NCI-H2196 treated with DMSO at 0.1 percent for 48 hours (cell line): ENCODE measurements at regions not wholly inside any gene's neighbourhood (a gene's known extent, or its start where the extent isn't known, plus 50 kb on each side); places are given as distances from the start of the nearest gene placed in this dataset.
"Not testable (repeated sequence)": the region's sequence is repeated elsewhere in the genome, so short reads cannot be mapped to it uniquely, and the experiment has no call there.

ENCODE experiments used
- DNase-seq: peaks from one replicate; lab custom pipeline; 2025; ENCODE audit not compliant: unreplicated experiment; lab: John Stamatoyannopoulos, UW

DNA sequence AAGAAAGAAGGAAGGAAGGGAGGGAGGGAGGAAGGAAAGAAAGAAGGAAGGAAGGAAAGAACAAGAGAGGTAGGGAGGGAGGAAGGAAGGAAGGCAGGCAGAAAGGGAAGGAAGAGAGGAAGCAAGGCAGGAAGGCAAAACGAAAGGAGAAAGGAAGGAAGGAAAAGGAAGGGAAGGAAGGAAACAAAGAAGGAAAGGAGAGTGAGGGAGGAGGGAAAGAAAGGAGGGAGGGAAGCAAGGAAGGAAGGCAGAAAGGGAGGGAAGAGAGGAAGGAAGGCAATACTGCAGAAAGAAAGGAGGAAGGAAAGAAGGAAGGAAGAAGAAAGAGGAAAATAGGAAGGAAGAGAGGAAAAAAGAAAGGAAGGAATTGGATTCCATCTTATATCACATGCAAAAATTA is 1303.1 kb upstream of the TMEM132C start:
- no peak for DNase-seq

DNA sequence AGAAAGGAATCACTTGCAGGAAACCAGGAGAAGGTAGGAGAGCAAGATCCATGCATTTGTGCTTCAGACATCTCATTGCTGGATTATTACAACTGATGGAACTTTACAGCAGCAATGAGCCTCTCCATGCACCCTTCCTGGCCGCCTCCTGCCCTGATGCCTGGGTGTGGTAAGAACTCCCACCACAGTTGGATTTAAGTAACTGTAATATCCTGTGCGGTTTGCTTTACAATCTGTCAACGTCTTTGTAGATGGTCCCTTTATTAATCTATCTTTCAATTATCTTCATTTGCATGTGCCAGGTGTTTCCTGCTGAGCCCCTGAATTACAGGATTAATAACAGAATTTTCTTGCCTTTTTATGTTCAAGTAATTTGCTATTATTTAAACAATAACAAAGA is 1300.5 kb upstream of the TMEM132C start:
- DNase-seq = no peak

DNA sequence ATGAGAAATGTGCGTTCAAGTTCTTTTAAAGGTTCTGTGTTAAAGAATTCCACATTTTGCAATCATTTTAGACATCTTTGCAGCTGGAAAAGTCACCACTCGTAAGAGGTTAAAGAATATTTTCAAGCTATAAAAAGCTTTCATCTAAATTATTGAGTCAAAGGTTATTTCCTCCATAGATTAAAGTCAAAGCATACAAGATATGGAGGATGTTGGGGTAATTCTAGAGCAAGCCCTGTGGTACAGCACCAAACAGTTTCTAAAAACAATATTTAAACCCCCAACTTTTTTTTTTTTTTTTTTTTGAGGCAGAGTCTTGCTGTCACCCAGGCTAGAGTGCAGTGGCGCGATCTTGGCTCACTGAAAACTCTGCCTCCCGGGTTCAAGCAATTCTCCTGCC is 1299.8 kb upstream of the TMEM132C start:
- DNase-seq = no peak

DNA sequence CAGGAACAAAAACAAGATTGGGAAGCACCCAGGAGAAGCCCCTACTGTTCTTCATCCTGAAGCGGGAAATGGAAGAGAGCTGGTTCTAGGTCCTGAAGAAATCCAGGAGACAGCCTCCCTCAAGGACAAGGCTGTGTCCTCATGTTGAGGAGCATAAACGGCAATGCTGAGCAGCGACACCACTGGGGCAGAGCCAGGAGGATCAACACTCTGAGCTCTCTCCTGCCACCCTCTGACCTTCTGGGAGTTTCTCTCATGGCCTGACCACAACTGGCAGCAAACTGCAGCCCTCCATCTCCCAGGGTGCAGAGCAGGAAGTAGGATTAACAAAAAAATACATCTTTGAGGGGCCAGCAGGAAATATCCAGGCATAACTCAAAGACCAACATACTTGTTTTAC is 1292.2 kb upstream of the TMEM132C start:
- DNase-seq = no peak

DNA sequence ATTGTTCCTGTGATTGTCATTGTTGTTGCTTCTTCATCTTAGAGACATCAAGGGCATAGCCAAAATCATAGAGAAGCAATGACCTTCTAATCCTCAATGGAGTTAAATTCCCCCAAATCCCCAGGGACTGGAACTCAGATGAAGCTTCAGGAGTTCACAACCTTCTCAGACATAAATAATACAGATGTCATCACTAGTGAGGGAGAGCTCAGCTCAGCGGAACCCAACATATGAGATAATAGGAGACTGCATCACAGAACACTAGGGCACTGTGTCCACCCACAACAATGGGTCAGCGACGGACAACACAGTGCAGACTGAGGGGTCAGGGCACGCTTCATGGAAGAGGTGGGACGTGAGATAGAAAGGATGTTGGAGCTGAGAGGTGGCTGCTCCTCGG is 1290.4 kb upstream of the TMEM132C start:
- DNase-seq = no peak

DNA sequence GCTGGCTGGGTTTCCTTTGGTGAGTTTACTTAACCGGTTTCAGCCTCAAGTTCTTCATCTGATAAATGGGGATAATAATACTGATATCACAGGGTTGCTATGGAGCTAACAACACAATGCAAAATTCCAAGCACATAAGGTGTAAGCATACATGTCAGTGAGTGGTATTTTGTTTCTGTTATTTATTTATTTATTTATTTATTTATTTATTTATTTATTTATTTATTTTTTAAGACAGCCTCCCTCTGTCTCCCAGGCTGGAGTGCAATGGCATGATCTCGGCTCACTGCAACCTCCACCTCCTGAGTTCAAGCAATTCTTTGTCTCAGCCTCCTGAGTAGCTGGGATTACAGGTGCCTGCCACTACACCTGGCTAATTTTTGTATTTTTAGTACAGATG is 1287.4 kb upstream of the TMEM132C start:
- not testable (repeated sequence) for DNase-seq

DNA sequence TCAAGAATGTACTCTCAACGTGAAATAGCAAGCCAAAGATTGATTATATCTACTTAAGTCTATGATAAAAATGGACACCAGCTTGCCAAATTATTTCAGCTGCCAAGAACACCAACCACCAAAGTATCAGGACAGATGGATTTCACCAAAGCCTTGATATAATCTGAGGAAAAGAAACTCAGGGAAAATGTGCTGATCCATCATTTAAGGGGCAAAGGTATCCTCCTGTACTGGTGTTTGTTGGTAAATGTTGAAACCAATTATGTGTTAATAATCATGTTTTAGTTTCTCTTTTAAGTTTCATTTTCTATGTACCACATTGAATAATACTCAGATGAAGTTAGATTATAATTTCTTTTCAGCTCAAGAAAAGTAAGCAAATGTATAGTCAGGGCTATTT is 1284.3 kb upstream of the TMEM132C start:
- DNase-seq = no peak

DNA sequence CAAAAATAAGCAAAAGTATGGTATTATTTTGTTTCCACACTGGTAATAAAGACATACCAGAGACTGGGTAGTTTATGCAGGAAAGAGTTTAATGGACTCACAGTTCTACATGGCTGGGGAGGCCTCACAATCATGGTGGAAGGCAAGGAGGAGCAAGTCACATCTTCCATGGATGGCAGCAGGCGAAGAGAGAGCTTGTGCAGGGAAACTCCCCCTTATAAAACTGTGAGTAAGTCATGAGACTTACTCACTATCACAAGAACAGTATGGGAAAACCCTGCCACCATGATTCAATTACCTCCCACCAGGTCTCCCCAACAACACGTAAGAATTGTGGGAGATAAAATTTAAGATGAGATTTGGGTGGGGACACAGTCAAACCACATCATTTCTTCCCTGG is 1283.2 kb upstream of the TMEM132C start:
- DNase-seq = not testable (repeated sequence)

DNA sequence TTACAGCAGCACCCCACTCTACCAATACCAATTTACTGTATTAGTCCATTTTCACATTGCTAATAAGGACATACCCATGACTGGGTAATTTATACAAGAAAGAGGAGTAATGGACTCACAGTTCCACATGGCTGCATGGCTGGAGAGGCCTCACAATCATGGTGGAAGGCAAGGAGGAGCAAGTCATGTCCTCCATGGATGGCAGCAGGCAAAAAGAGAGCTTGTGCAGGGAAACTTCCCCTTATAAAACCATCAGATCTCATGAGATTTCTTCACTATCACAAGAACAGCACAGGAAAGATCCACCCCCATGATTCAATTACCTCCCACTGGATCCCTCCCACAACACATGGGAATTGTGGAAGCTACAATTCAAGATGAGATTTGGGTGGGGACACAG is 1281.3 kb upstream of the TMEM132C start:
- not testable (repeated sequence) for DNase-seq

DNA sequence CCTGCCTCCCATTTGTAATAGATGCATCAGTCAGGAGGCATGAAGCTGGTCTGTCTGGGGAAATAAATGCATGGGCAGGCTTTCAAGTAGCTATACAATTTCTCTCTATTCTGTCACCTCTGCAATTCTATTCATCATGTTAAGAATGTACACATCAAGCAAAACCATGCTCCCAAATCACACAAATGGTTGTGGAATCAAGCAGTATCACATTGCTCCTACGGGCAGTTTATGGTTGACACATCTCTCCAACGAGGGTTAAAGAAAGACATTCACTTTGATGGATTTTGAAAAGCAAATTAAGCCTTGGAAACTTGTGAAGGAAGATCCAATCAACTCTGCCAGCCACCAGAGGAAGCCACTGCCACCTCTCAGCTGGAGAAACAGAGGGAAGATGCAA is 1277.4 kb upstream of the TMEM132C start:
- DNase-seq = no peak

DNA sequence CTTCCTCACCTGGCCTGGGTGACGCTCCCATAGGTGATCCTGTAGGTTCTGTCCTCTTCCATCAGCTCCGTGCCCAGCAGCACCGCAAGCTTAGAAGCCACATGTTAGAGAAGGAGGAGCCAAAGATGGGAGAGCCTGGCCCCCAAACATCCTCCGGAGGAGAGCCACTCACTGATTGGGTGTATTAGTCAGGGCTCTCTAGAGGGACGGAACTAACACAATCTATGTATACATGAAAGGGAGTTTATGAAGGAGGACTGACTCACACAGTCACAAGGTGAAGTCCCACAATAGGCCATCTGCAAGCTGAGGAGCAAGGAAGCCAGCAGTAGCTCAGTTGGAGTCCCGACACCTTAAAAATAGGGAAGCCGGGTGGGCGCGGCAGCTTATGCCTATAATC is 1273.1 kb upstream of the TMEM132C start:
- no peak for DNase-seq

DNA sequence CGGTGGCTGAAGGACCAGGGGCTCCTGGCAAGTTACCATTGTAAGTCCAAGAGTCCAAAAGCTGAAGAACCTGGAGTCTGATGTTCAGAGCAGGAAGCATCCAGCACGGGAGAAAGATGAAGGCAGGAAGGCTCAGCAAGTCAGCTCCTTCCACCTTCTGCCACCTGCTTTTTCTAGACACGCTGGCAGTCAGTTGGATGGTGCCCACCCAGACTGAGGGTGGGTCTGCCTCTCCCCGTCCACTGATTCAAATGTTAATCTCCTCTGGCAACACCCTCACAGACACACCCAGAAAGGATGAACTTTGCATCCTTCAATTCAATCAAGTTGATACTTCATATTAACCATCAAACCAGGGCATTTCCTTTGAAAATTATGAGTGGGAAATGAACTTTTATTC is 1272.4 kb upstream of the TMEM132C start:
- DNase-seq = no peak

DNA sequence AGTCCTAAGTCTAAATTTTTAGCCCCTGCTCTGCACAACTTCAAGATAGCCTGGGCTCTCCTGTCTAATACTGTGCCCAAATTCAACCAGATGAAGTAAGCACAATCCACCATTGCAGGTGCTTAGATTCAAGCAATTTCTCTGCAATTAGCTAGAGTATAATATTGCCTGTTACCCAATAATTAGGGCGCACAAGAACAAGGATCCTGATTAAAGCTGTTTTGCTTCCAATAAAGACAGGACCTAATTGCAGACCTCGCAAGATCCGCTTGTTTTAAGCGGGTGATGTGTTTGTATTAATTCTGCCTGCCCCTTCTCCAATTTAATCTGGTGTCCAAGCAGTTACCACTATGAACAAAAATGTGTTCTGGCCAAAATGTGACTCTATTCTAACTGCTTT is 1268.9 kb upstream of the TMEM132C start:
- DNase-seq = no peak

DNA sequence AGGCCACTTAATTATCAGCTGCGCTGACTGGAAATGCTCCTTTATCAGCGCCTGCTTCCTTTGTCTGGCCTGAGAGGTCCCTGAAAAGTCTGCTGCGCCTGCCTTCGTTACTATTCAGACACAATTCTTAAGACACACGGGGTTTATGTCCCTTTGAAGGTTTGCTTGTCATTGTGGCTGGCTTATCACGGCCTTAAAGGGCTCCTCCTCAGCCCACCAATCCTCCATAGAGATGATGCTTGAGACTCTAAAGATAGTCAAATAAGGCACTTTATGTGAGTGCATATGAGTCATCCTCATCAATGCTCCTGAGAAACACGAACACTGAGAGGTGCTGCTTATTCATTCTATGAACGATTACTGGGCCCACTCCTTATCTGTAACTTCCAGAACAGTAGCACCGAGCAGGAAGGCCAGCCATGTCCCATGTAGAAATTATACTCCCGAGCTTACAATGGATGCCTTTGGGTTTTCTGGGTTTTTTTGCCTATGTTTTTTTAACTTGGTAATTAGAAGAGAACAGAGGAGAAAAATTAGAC is 1268.2 kb upstream of the TMEM132C start:
- no peak for DNase-seq

DNA sequence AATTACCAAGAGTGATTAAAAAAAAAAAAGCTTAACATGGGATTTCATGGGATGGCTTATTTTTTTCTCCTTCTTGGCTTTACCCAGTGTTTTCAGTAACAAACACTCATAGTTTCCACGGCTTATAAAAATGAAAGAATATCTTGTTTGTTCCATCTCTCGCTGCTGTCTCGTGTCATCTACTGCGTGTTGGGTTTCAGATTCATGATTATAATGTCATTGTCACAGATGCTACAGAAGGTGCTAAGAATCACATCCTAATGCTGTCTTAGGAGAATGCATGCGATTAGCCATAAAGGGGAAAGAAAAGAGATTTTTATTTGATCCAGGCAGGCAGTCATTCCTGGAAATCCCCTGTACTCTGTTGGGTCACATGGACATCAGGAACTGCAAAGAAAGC is 1267.6 kb upstream of the TMEM132C start:
- no peak for DNase-seq

DNA sequence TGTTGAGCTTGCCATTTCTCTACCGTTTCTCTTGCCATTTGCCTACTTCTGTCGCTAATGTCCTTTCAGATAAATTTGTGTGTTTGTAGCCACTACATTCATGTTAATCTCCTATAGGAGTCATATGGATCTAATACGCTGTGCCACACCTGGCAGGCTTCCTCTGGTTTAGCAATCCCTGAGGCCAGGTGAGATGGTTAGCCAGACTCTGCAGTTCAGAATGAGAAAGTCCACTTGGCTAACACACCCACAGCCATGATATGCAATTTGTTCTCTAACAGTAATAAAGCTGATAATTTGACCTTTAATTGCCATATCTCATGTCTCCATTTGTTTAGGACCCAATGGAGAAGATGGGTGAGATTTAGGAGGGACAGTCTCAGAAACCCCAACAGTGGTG is 1261.6 kb upstream of the TMEM132C start:
- DNase-seq = no peak

DNA sequence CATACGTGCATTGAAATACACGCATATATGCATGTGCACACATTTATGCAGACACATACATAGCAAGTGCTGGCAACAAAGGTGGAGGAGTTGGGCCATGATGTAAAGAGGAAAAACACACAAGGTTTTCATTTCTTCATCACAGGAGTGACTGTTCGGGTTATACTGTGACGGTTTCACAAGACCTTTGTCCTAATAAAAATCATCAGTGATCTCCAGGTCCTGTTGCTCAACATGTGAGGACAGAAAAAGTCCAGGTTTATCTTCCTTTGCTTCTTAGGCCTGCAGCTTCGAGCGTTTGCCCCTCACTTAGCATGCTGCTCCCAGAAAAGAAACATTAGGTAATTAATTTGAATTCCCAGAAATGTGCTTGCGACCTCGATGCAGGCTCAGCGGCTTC is 1260.0 kb upstream of the TMEM132C start:
- DNase-seq = no peak

DNA sequence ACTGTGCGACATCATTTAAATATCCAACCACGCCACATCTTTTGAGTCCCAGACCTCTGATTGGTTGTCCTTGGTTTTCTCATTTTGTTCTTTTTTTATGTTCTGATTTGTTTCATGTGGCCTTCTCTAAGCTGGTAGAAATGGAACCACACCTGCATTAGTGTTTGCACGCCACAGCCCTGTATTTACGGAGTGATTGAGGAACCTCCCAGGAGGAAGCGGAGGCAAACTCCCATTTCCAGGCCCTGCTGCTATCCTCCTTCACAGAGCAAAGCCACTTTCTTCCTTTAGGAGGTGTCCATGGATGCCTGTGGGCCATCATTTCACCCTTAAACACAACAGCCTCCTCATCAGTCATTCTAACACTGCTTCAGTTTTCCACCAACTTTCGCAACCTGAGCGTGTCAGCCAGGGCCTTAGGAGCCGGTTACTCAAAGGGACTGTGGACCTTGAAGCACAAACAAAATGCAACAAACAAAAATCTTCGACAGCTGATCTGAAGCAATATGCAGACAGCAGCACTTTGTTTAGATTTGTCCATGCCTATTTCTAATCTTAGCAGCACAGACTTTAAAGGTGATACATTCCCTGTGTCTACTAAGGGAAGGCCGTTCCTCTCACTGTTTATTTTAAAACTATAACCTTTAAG is 1258.1 kb upstream of the TMEM132C start:
- no peak for DNase-seq

DNA sequence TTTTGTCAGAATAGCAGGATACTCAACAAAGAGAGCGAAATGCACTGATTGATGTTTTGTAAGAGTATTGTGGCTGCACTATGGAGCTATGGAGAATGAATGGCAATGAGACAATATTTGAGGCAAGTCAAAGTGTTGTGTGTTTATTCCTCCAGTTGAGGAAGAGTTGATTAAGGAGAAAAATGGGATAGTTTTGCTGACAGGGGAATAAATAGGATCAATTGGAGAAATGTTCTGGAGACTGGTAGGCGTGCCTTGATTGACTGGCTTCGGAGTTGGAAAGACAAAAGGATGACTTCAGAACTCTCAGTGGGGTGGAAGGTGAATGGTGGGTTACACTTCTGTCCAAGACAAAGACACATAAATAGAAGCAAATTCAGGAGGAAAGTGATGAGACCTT is 1254.9 kb upstream of the TMEM132C start:
- no peak for DNase-seq

DNA sequence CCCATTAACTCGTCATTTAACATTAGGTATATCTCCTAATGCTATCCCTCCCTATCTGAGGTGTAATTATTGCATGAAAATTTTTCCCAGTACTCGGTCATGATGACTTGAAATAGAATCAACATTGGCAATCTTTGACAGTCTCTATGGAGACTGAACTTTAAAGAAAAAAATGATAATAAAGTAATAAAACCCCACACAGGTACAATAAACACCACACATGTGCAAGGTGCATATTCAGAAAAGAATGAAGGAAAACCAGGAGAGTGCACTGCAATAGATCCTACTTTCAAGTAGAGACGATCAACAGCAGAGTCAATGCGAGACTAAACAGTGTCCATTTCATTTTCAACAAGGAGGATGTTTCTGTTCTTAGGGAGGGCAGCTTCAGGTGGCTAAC is 1253.8 kb upstream of the TMEM132C start:
- DNase-seq = no peak

DNA sequence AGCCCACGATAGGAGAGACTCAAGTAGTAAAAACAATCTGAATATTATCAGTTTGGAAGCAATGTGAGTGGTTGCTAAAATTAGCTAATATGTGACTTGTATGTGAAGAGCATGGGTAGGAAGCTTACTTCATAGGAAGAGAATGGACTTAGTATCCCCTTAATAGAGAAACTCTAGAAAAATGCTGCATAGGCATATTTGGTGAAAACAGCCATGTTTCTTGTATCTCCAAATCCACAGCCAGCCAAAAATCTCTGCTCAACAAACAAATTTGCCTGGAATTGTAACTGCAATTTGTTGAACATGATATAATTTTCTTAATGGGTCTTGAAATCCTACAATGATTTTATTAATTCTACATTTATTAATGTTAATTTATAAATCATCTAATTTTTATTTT is 1252.9 kb upstream of the TMEM132C start:
- DNase-seq = no peak

DNA sequence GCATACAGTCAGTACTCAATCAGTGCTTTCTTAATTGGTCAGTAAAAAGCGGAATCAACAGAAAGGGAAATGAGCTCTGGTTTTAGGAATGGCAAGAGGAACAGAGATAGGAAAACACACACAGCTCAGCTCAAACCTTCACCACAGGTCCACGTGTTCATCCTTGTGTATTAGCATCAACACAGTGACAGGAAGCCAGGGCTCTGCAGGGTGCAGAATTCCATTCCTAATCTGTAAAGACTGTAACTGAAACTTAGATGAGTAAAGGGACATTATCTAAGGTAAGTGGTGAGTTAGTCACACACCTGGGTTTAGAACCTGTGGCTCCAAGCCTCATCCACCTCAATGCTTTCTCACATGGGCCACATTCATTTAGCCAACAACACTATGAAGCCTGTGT is 1242.2 kb upstream of the TMEM132C start:
- no peak for DNase-seq

DNA sequence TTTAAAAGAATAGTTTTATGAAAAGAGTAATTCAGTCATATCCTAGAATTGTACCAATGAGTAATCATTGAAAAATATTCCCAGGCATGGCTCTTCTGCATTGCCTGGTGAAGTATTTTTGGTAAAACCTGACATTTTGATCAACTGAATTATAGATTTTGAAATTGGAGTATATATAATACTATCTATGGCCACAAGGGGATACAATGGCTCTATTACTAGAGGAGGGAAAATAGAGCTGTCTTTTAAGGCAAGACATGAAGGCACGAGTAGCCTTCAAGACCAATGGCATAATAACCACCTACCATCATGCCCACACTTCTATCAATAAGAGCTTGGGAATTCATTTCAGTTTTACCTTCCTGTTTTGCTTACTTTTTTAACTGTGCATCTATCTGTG is 1241.4 kb upstream of the TMEM132C start:
- no peak for DNase-seq
